Keratinocyte (primary cell): ENCODE measurements at regions not wholly inside any gene's neighbourhood (a gene's known extent, or its start where the extent isn't known, plus 50 kb on each side); places are given as distances from the start of the nearest gene placed in this dataset.

ENCODE experiments used
- DNase-seq: peaks from one replicate; pipeline ENCODE4 v3.0.0-alpha.2; 2011; ENCODE audit warnings: low read depth, missing footprints, low spot score
- FAIRE-seq: peaks from 2 replicates; lab custom pipeline; 2011; peaks lifted over from hg19 to GRCh38; lab: Jason Lieb, UNC
- H2AFZ ChIP-seq: 2 replicates; pipeline ENCODE4 v1.6.0; 2012; ENCODE audit warnings: low read length, control low read depth, inconsistent platforms; ENCODE audit not compliant: control insufficient read depth
- H3K27ac ChIP-seq: 2 replicates; pipeline ENCODE4 v1.5.1; 2011; ENCODE audit warnings: low read length; ENCODE audit not compliant: control insufficient read depth, insufficient read depth
- H3K27me3 ChIP-seq: 3 replicates; pipeline ENCODE4 v1.6.0; 2011; ENCODE audit warnings: low read length; ENCODE audit not compliant: control insufficient read depth, insufficient read depth; ENCODE audit errors: extremely low read depth
- H3K36me3 ChIP-seq, 2 experiments: 2 replicates in 1 of 2; 3 replicates in 1 of 2; pipeline ENCODE4 v1.5.1; 2011; ENCODE audit warnings: low read length in 2 of 2, mild to moderate bottlenecking in 1 of 2; ENCODE audit not compliant: control insufficient read depth in 2 of 2, insufficient read depth in 2 of 2; ENCODE audit errors: extremely low read depth in 1 of 2
- H3K4me1 ChIP-seq: 3 replicates; pipeline ENCODE4 v1.5.1; 2011; ENCODE audit warnings: low read length; ENCODE audit not compliant: control insufficient read depth, insufficient read depth; ENCODE audit errors: extremely low read depth
- H3K4me2 ChIP-seq: 3 replicates; pipeline ENCODE4 v1.6.0; 2011; ENCODE audit warnings: low read depth, low read length; ENCODE audit not compliant: control insufficient read depth, insufficient read depth; ENCODE audit errors: extremely low read depth
- H3K4me3 ChIP-seq, 3 experiments: fragments of 200-600 bp in 1 of 3; sonication (generic) in 1 of 3; 2 replicates in 2 of 3; 3 replicates in 1 of 3; pipeline ENCODE4 v1.5.1; 2011 to 2016; ENCODE audit warnings: low read length in 3 of 3, mild to moderate bottlenecking in 3 of 3, control low read depth in 2 of 3, inconsistent platforms in 1 of 3, low read depth in 1 of 3, mixed read lengths in 1 of 3, mixed run types in 1 of 3, moderate library complexity in 1 of 3; ENCODE audit not compliant: control insufficient read depth in 2 of 3, insufficient read depth in 2 of 3; ENCODE audit errors: extremely low read depth in 1 of 3
- H3K79me2 ChIP-seq: 2 replicates; pipeline ENCODE4 v1.6.0; 2012; ENCODE audit warnings: low read length; ENCODE audit not compliant: control insufficient read depth, insufficient read depth
- H3K9ac ChIP-seq: 3 replicates; pipeline ENCODE4 v1.6.0; 2011; ENCODE audit warnings: low read length; ENCODE audit not compliant: control insufficient read depth, insufficient read depth; ENCODE audit errors: extremely low read depth
- H3K9me1 ChIP-seq: 3 replicates; pipeline ENCODE4 v1.6.0; 2011; ENCODE audit warnings: low read length; ENCODE audit not compliant: control insufficient read depth, insufficient read depth; ENCODE audit errors: extremely low read depth
- H3K9me3 ChIP-seq: 2 replicates; pipeline ENCODE4 v1.5.1; 2012; ENCODE audit warnings: low read depth, low read length; ENCODE audit not compliant: control insufficient read depth
- H4K20me1 ChIP-seq: 3 replicates; pipeline ENCODE4 v1.6.0; 2011; ENCODE audit warnings: low read length; ENCODE audit not compliant: control insufficient read depth, insufficient read depth; ENCODE audit errors: extremely low read depth
- EZH2 ChIP-seq: IDR thresholded peaks from one replicate; pipeline ENCODE4 v1.6.1; 2012; ENCODE audit warnings: inconsistent platforms, mild to moderate bottlenecking, low read length, moderate library complexity
- dilution Hi-C: fragments of 300-500 bp; cut with MboI; formaldehyde crosslinking; loops from one replicate; pipeline ENCODE4 v1.7.0; 2020; ENCODE audit warnings: low sequenced_read_pairs; ENCODE audit not compliant: extremely low pct_ligation_motif_present
- TF ChIP-seq, protein P1 (sequence below), 3 experiments: IDR thresholded peaks in 1 of 3; conservative IDR thresholded peaks in 1 of 3; optimal IDR thresholded peaks in 1 of 3; 2 replicates in 2 of 3; 3 replicates in 1 of 3; pipeline versions ENCODE3 to v1.5.1; 2011; ENCODE audit warnings: low read length in 3 of 3, mild to moderate bottlenecking in 3 of 3, moderate library complexity in 2 of 3, control low read depth in 1 of 3, inconsistent platforms in 1 of 3; ENCODE audit not compliant: insufficient read depth in 2 of 3; ENCODE audit errors: extremely low read depth in 1 of 3

GRCh38 chr14:40413136-40413535 is 980.9 kb upstream of the FBXO33 start:
- no peaks in the 10 kb centered on the region for H3K27me3 ChIP-seq
- no peaks in the 10 kb centered on the region for H3K79me2 ChIP-seq
- H3K9me3 ChIP-seq, result peaks cover 2% of the 10 kb centered on the region
- dilution Hi-C loops, result no loop called here
- H3K27ac ChIP-seq, result no peak overlapping the region
- TF ChIP-seq EZH2, result no peak
- TF ChIP-seq, protein P1, sequence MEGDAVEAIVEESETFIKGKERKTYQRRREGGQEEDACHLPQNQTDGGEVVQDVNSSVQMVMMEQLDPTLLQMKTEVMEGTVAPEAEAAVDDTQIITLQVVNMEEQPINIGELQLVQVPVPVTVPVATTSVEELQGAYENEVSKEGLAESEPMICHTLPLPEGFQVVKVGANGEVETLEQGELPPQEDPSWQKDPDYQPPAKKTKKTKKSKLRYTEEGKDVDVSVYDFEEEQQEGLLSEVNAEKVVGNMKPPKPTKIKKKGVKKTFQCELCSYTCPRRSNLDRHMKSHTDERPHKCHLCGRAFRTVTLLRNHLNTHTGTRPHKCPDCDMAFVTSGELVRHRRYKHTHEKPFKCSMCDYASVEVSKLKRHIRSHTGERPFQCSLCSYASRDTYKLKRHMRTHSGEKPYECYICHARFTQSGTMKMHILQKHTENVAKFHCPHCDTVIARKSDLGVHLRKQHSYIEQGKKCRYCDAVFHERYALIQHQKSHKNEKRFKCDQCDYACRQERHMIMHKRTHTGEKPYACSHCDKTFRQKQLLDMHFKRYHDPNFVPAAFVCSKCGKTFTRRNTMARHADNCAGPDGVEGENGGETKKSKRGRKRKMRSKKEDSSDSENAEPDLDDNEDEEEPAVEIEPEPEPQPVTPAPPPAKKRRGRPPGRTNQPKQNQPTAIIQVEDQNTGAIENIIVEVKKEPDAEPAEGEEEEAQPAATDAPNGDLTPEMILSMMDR (optimal IDR thresholded peaks at IDR 0.05 in 1 of 3, IDR thresholded peaks at IDR 0.05 in 1 of 3, conservative IDR thresholded peaks at IDR 0.05 in 1 of 3; ENCODE audit: extremely low read depth in 1 of 3, insufficient read depth in 2 of 3, low read length in 3 of 3), result no peak
- no peaks in the 10 kb centered on the region for H3K9me1 ChIP-seq
- H3K4me2 ChIP-seq, result no peak overlapping the region
- no peaks in the 10 kb centered on the region for H4K20me1 ChIP-seq
- no peaks in the 10 kb centered on the region for H3K36me3 ChIP-seq
- no peak overlapping the region for H3K4me3 ChIP-seq
- no peak overlapping the region for H2AFZ ChIP-seq
- FAIRE-seq (no peak), DNase-seq (no peak)
- H3K4me1 ChIP-seq, result no peaks in the 10 kb centered on the region
- no peak overlapping the region for H3K9ac ChIP-seq

- H3K4me3 ChIP-seq, result no peak overlapping the region
- H3K27ac ChIP-seq, result no peak overlapping the region
- TF ChIP-seq EZH2, result no peak
- TF ChIP-seq, protein P1 (optimal IDR thresholded peaks at IDR 0.05 in 1 of 3, IDR thresholded peaks at IDR 0.05 in 1 of 3, conservative IDR thresholded peaks at IDR 0.05 in 1 of 3; ENCODE audit: extremely low read depth in 1 of 3, insufficient read depth in 2 of 3, low read length in 3 of 3), result no peak
- H3K9ac ChIP-seq, result no peak overlapping the region
- no peaks in the 10 kb centered on the region for H4K20me1 ChIP-seq
- H3K9me3 ChIP-seq, result peaks cover 2% of the 10 kb centered on the region
- no peaks in the 10 kb centered on the region for H3K9me1 ChIP-seq
- no peaks in the 10 kb centered on the region for H3K27me3 ChIP-seq
- H2AFZ ChIP-seq, result no peak overlapping the region
- FAIRE-seq (no peak), DNase-seq (no peak)
- no peaks in the 10 kb centered on the region for H3K36me3 ChIP-seq
- H3K79me2 ChIP-seq, result no peaks in the 10 kb centered on the region
- no peak overlapping the region for H3K4me2 ChIP-seq
- dilution Hi-C loops, result no loop called here
- H3K4me1 ChIP-seq, result no peaks in the 10 kb centered on the region
Observed at GRCh38 chr14:40410708-40411107, 978.5 kb upstream of the FBXO33 start.
